ENCODE measurements at regions not wholly inside any gene's neighbourhood (a gene's known extent, or its start where the extent isn't known, plus 50 kb on each side); places are given as distances from the start of the nearest gene placed in this dataset.

- CTCF ChIA-PET: no interaction called here
- TF ChIP-seq EZH2 (IDR thresholded peaks at IDR 0.05; ENCODE audit: low read length, unreplicated experiment): no peak
- TF ChIP-seq EZH2phosphoT487 (IDR thresholded peaks at IDR 0.05; ENCODE audit: borderline replicate concordance, low read length): no peak
- no peak for TF ChIP-seq CTCF (conservative IDR thresholded peaks at IDR 0.05; ENCODE audit: low read depth, low read length)
- BruUV-seq (replicated peaks): no TSS peak
- H3K4me3 ChIP-seq (ENCODE audit: low read length): no peak overlapping the region
- intact Hi-C loops (cut with micrococcal nuclease): no loop called here
- no peaks in the 10 kb centered on the region for H3K9me2 ChIP-seq (replicated peaks; ENCODE audit: low read length)
- no peak overlapping the region for H2AFZ ChIP-seq (ENCODE audit: low read length)
- no peaks in the 10 kb centered on the region for H3K9me3 ChIP-seq (ENCODE audit: low read length)
- H3K4me2 ChIP-seq (ENCODE audit: low read length): no peak overlapping the region
- no peaks in the 10 kb centered on the region for H3K79me2 ChIP-seq (ENCODE audit: low read length)
- POLR2A ChIA-PET (ENCODE audit: unreplicated experiment): no interaction called here
- H4K20me1 ChIP-seq (ENCODE audit: low read length): no peaks in the 10 kb centered on the region
- no peaks in the 10 kb centered on the region for H3K4me1 ChIP-seq (ENCODE audit: insufficient read depth, low read length)
- peaks cover 20% of the 10 kb centered on the region; the same call in 1 of the 2 replicates for H3K27me3 ChIP-seq (ENCODE audit: low read length)
- no peak overlapping the region for H3K27ac ChIP-seq (ENCODE audit: low read length)
- H3F3A ChIP-seq (ENCODE audit: low read length, unreplicated experiment): no peaks in the 10 kb centered on the region
- no peak overlapping the region for H3K9ac ChIP-seq (ENCODE audit: low read length)
- ATAC-seq: no peak
- no peak for DNase-seq
- H3K36me3 ChIP-seq (ENCODE audit: low read depth, low read length): no peaks in the 10 kb centered on the region
Measured at GRCh38 chr9:19666575-19666974, 122.3 kb downstream of the SLC24A2 start.

GRCh38 chr9:19665146-19665863 is 123.5 kb downstream of the SLC24A2 start:
- intact Hi-C loops (cut with micrococcal nuclease): no loop called here
- CTCF ChIA-PET: no interaction called here
- ATAC-seq (no peak), DNase-seq (no peak)
- no peaks in the 10 kb centered on the region for H3K79me2 ChIP-seq (ENCODE audit: low read length)
- H3K4me1 ChIP-seq (ENCODE audit: insufficient read depth, low read length): peaks cover 2% of the 10 kb centered on the region; the same call in 1 of the 2 replicates
- POLR2A ChIA-PET (ENCODE audit: unreplicated experiment): no interaction called here
- no peak overlapping the region for H3K4me3 ChIP-seq (ENCODE audit: low read length)
- no peak overlapping the region for H2AFZ ChIP-seq (ENCODE audit: low read length)
- no peaks in the 10 kb centered on the region for H3K36me3 ChIP-seq (ENCODE audit: low read depth, low read length)
- H3K4me2 ChIP-seq (ENCODE audit: low read length): no peak overlapping the region
- H3K27me3 ChIP-seq (ENCODE audit: low read length): peaks cover 20% of the 10 kb centered on the region; the same call in 1 of the 2 replicates
- H3F3A ChIP-seq (ENCODE audit: low read length, unreplicated experiment): no peaks in the 10 kb centered on the region
- H3K9ac ChIP-seq (ENCODE audit: low read length): no peak overlapping the region
- no peaks in the 10 kb centered on the region for H4K20me1 ChIP-seq (ENCODE audit: low read length)
- no peak overlapping the region for H3K27ac ChIP-seq (ENCODE audit: low read length)
- H3K9me3 ChIP-seq (ENCODE audit: low read length): no peaks in the 10 kb centered on the region
- no peaks in the 10 kb centered on the region for H3K9me2 ChIP-seq (replicated peaks; ENCODE audit: low read length)
- no peak for TF ChIP-seq EZH2phosphoT487 (IDR thresholded peaks at IDR 0.05; ENCODE audit: borderline replicate concordance, low read length)
- no peak for TF ChIP-seq CTCF (conservative IDR thresholded peaks at IDR 0.05; ENCODE audit: low read depth, low read length)
- no peak for TF ChIP-seq EZH2 (IDR thresholded peaks at IDR 0.05; ENCODE audit: low read length, unreplicated experiment)
- BruUV-seq (replicated peaks): no TSS peak

DNA sequence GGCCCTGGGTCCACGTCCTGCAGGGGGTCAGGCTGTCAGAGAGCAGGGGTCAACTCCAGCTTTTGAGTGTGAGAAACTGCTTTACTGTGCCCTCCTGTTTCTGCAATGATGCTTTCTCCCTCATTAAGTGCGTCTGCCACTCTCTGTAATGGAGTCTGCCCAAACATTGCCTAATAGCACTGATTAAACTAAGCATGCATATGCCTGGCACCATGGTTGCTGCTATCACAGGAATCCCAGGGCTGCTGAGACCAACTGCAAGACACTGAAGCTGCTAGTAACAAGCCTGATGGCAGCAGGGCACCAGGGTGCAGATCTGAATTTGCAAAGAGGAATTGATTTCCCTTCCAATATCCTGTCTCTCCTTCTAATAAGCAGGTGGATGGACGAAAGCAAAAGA is 125.3 kb downstream of the SLC24A2 start:
- Histone ChIP-seq H2AFZ (ENCODE audit: low read length) (no peak overlapping the region), H4K20me1 (ENCODE audit: low read length) (no peaks in the 10 kb centered on the region), H3K4me1 (ENCODE audit: insufficient read depth, low read length) (peaks cover 11% of the 10 kb centered on the region; the same call in 1 of the 2 replicates), H3K27me3 (ENCODE audit: low read length) (peaks cover 15% of the 10 kb centered on the region; the same call in 1 of the 2 replicates), H3K4me3 (ENCODE audit: low read length) (no peak overlapping the region), H3F3A (ENCODE audit: low read length, unreplicated experiment) (no peaks in the 10 kb centered on the region), H3K9me2 (replicated peaks; ENCODE audit: low read length) (no peaks in the 10 kb centered on the region), H3K79me2 (ENCODE audit: low read length) (no peaks in the 10 kb centered on the region), H3K9me3 (ENCODE audit: low read length) (no peaks in the 10 kb centered on the region), H3K4me2 (ENCODE audit: low read length) (no peak overlapping the region), H3K27ac (ENCODE audit: low read length) (no peak overlapping the region), H3K36me3 (ENCODE audit: low read depth, low read length) (no peaks in the 10 kb centered on the region), H3K9ac (ENCODE audit: low read length) (no peak overlapping the region)
- ChIA-PET POLR2A (ENCODE audit: unreplicated experiment) (no interaction called here), CTCF (no interaction called here)
- BruUV-seq (replicated peaks): no TSS peak
- intact Hi-C loops (cut with micrococcal nuclease): no loop called here
- TF ChIP-seq EZH2phosphoT487 (IDR thresholded peaks at IDR 0.05; ENCODE audit: borderline replicate concordance, low read length) (no peak), CTCF (conservative IDR thresholded peaks at IDR 0.05; ENCODE audit: low read depth, low read length) (no peak), EZH2 (IDR thresholded peaks at IDR 0.05; ENCODE audit: low read length, unreplicated experiment) (no peak)
- no peak for DNase-seq
- ATAC-seq: no peak

All from PC-3 (cell line).